IMR-90 (cell line): ENCODE measurements at regions not wholly inside any gene's neighbourhood (a gene's known extent, or its start where the extent isn't known, plus 50 kb on each side); places are given as distances from the start of the nearest gene placed in this dataset.

ENCODE experiments used
- ATAC-seq: fragments of 200-7000 bp; cut with Tn5 transposase; 2 replicates; pipeline ENCODE4 v1.9.1; 2020; ENCODE audit warnings: low read depth, mild to moderate bottlenecking, moderate library complexity
- BruUV-seq: library from RNA; stranded (reverse); fragments of 400-500 nt; replicated peaks from 2 replicates; lab custom pipeline; 2021; lab: Mats Ljungman, UMichigan
- CTCF ChIA-PET: fragments of 300-600 bp; formaldehyde crosslinking; extraction: SDS; loops from one replicate; lab custom pipeline; 2021; ENCODE audit warnings: antibody characterized with exemption; lab: Yijun Ruan, JAX
- POLR2A ChIA-PET: fragments of 300-600 bp; sonication (Branson Sonifier 250); formaldehyde crosslinking; loops from one replicate; lab custom pipeline; 2022; ENCODE audit warnings: antibody characterized with exemption; ENCODE audit not compliant: unreplicated experiment; lab: Charles Lee
- DNase-seq: peaks from one replicate; pipeline ENCODE4 v3.0.0; 2013
- H2AFZ ChIP-seq: replicated peaks from 2 replicates; pipeline ENCODE3; 2013; ENCODE audit warnings: low read length, mild to moderate bottlenecking; ENCODE audit not compliant: poor library complexity
- H2AK5ac ChIP-seq: 2 replicates; pipeline ENCODE4 v1.6.1; 2013; ENCODE audit warnings: low read depth, low read length, inconsistent platforms
- H2AK9ac ChIP-seq: replicated peaks from 2 replicates; pipeline ENCODE3; 2013; ENCODE audit warnings: mild to moderate bottlenecking, low read depth, low read length, moderate library complexity; ENCODE audit not compliant: poor library complexity
- H2BK120ac ChIP-seq: 2 replicates; pipeline ENCODE4 v1.6.1; 2013; ENCODE audit warnings: low read depth, low read length, inconsistent platforms
- H2BK15ac ChIP-seq: 3 replicates; pipeline ENCODE4 v1.6.1; 2013; ENCODE audit warnings: low read depth, low read length, inconsistent platforms
- H2BK20ac ChIP-seq: 2 replicates; pipeline ENCODE4 v1.6.1; 2013; ENCODE audit warnings: low read depth, mild to moderate bottlenecking, inconsistent platforms, low read length, moderate library complexity
- H2BK5ac ChIP-seq: 2 replicates; pipeline ENCODE4 v1.6.1; 2013; ENCODE audit warnings: mild to moderate bottlenecking, low read depth, low read length, inconsistent platforms; ENCODE audit not compliant: poor library complexity, severe bottlenecking
- H3K14ac ChIP-seq: replicated peaks from 2 replicates; pipeline ENCODE4 v1.6.1; 2013; ENCODE audit warnings: low read depth, low read length, inconsistent platforms
- H3K18ac ChIP-seq: 2 replicates; pipeline ENCODE4 v1.6.1; 2013; ENCODE audit warnings: low read depth, low read length, control low read depth
- H3K23ac ChIP-seq: 2 replicates; pipeline ENCODE4 v1.6.1; 2013; ENCODE audit warnings: low read depth, low read length, inconsistent platforms
- H3K27ac ChIP-seq: 2 replicates; pipeline ENCODE4 v1.5.1; 2013; ENCODE audit warnings: mild to moderate bottlenecking, control low read depth, low read length; ENCODE audit not compliant: insufficient read depth
- H3K27me3 ChIP-seq: 2 replicates; pipeline ENCODE4 v1.6.1; 2013; ENCODE audit warnings: low read length; ENCODE audit not compliant: control insufficient read depth, insufficient read depth
- H3K36me3 ChIP-seq: 2 replicates; pipeline ENCODE4 v1.6.1; 2013; ENCODE audit warnings: low read length, mixed read lengths; ENCODE audit not compliant: control insufficient read depth, insufficient read depth
- H3K4ac ChIP-seq: 2 replicates; pipeline ENCODE4 v1.6.1; 2013; ENCODE audit warnings: low read depth, low read length, inconsistent platforms
- H3K4me1 ChIP-seq: 2 replicates; pipeline ENCODE4 v1.6.1; 2013; ENCODE audit warnings: low read length, mixed read lengths; ENCODE audit not compliant: control insufficient read depth, insufficient read depth
- H3K4me2 ChIP-seq: 2 replicates; pipeline ENCODE4 v1.6.1; 2013; ENCODE audit warnings: low read depth, mild to moderate bottlenecking, control low read depth, low read length, moderate library complexity
- H3K4me3 ChIP-seq: 2 replicates; pipeline ENCODE4 v1.5.1; 2013; ENCODE audit warnings: low read depth, mild to moderate bottlenecking, control low read depth, low read length, moderate library complexity; ENCODE audit not compliant: insufficient read depth
- H3K56ac ChIP-seq: 2 replicates; pipeline ENCODE4 v1.6.1; 2013; ENCODE audit warnings: low read length, inconsistent platforms; ENCODE audit not compliant: insufficient read depth; ENCODE audit errors: extremely low read depth
- H3K79me1 ChIP-seq, 2 experiments: 2 replicates each; pipeline ENCODE4 v1.6.1; 2013; ENCODE audit warnings: low read length in 2 of 2, inconsistent platforms in 1 of 2, low read depth in 1 of 2
- H3K9ac ChIP-seq: 2 replicates; pipeline ENCODE4 v1.6.1; 2013; ENCODE audit warnings: low read depth, low read length, control low read depth
- H3K9me1 ChIP-seq: 2 replicates; pipeline ENCODE4 v1.6.1; 2013; ENCODE audit warnings: low read length, inconsistent platforms; ENCODE audit not compliant: insufficient read depth
- H3K9me3 ChIP-seq: 2 replicates; pipeline ENCODE4 v1.6.1; 2013; ENCODE audit warnings: low read length; ENCODE audit not compliant: control insufficient read depth, insufficient read depth
- H4K20me1 ChIP-seq: 2 replicates; pipeline ENCODE4 v1.6.1; 2013; ENCODE audit warnings: low read length, inconsistent platforms; ENCODE audit not compliant: insufficient read depth
- H4K5ac ChIP-seq: 2 replicates; pipeline ENCODE4 v1.6.1; 2013; ENCODE audit warnings: mild to moderate bottlenecking, low read depth, low read length, control low read depth
- H4K8ac ChIP-seq, 2 experiments: 2 replicates each; pipeline ENCODE4 v1.6.1; 2013; ENCODE audit warnings: low read depth in 2 of 2, low read length in 2 of 2, control low read depth in 1 of 2, inconsistent platforms in 1 of 2
- H4K91ac ChIP-seq: 2 replicates; pipeline ENCODE4 v1.6.1; 2013; ENCODE audit warnings: low read depth, low read length, inconsistent platforms; ENCODE audit not compliant: insufficient read depth
- BHLHE40 ChIP-seq: fragments of 150-350 bp; IDR thresholded peaks from 2 replicates; pipeline ENCODE4 v1.6.1; 2016; ENCODE audit warnings: mild to moderate bottlenecking, low read depth, low read length
- CEBPB ChIP-seq: IDR thresholded peaks from 2 replicates; pipeline ENCODE4 v1.6.1; 2012; ENCODE audit warnings: low read depth, low read length, improper control_type of control experiment
- CHD1 ChIP-seq: IDR thresholded peaks from 2 replicates; pipeline ENCODE4 v1.6.1; 2012; ENCODE audit warnings: low read depth, low read length, improper control_type of control experiment
- FOS ChIP-seq: fragments of 150-350 bp; IDR thresholded peaks from 2 replicates; pipeline ENCODE4 v1.6.1; 2016; ENCODE audit warnings: low read depth, low read length
- MAFK ChIP-seq: IDR thresholded peaks from 2 replicates; pipeline ENCODE4 v1.6.1; 2012; ENCODE audit warnings: low read depth, low read length, improper control_type of control experiment
- MAZ ChIP-seq: IDR thresholded peaks from 2 replicates; pipeline ENCODE4 v1.6.1; 2012; ENCODE audit warnings: low read depth, mild to moderate bottlenecking, low read length, improper control_type of control experiment, moderate library complexity, borderline replicate concordance
- MXI1 ChIP-seq: IDR thresholded peaks from 2 replicates; pipeline ENCODE4 v1.6.1; 2012; ENCODE audit warnings: low read depth, mild to moderate bottlenecking, low read length, moderate library complexity, borderline replicate concordance
- NFE2L2 ChIP-seq: fragments of 150-350 bp; IDR thresholded peaks from 2 replicates; pipeline ENCODE4 v1.6.1; 2016; ENCODE audit warnings: low read depth, mild to moderate bottlenecking, low read length
- POLR2A ChIP-seq: IDR thresholded peaks from 2 replicates; pipeline ENCODE4 v1.6.1; 2012; ENCODE audit warnings: mild to moderate bottlenecking, low read depth, low read length
- RAD21 ChIP-seq: IDR thresholded peaks from 2 replicates; pipeline ENCODE4 v1.6.1; 2012; ENCODE audit warnings: low read length, improper control_type of control experiment
- RCOR1 ChIP-seq: IDR thresholded peaks from 2 replicates; pipeline ENCODE4 v1.6.1; 2012; ENCODE audit warnings: mild to moderate bottlenecking, low read length, improper control_type of control experiment; ENCODE audit not compliant: insufficient replicate concordance
- RFX5 ChIP-seq: IDR thresholded peaks from 2 replicates; pipeline ENCODE4 v1.8.0; 2012; ENCODE audit warnings: low read depth, mild to moderate bottlenecking, low read length, moderate library complexity
- SMC3 ChIP-seq: fragments of 150-350 bp; IDR thresholded peaks from 2 replicates; pipeline ENCODE4 v1.6.1; 2016; ENCODE audit warnings: low read depth, mild to moderate bottlenecking, antibody characterized with exemption, low read length, moderate library complexity
- WGBS, 2 experiments: methylation state at CpG; one replicate each; pipeline versions ENCODE4 v1.1.5 to v1.1.7; 2013; ENCODE audit warnings: missing lambda C conversion rate in 2 of 2; ENCODE audit not compliant: insufficient read length in 1 of 2; ENCODE audit errors: extremely low coverage in 2 of 2; 5-methylcytosine and 5-hydroxymethylcytosine counted together
- dilution Hi-C: fragments of 300-500 bp; cut with HindIII; formaldehyde crosslinking; loops from one replicate; pipeline ENCODE4 v1.14.3; 2018; ENCODE audit warnings: low sequenced_read_pairs; ENCODE audit not compliant: unreplicated experiment
- in situ Hi-C: fragments of 300-500 bp; cut with MboI; formaldehyde crosslinking; loops from 3 replicates; pipeline ENCODE4 v1.14.3; 2019; ENCODE audit warnings: low sequenced_read_pairs, inconsistent platforms, mixed read lengths
- intact Hi-C: fragments of 100-400 bp; cut with micrococcal nuclease; formaldehyde crosslinking; loops from 2 replicates; pipeline ENCODE4 v1.10.0; 2022
- TF ChIP-seq, protein P1 (sequence below): fragments of 150-350 bp; IDR thresholded peaks from 2 replicates; pipeline ENCODE4 v1.6.1; 2016; ENCODE audit warnings: low read depth, mild to moderate bottlenecking, low read length, moderate library complexity, borderline replicate concordance
- TF ChIP-seq, protein P2 (sequence below): conservative IDR thresholded peaks from 2 replicates; pipeline ENCODE4 v1.5.1; 2012; ENCODE audit warnings: mild to moderate bottlenecking, low read depth, low read length, improper control_type of control experiment
- TF ChIP-seq, protein P3 (sequence below): fragments of 150-350 bp; IDR thresholded peaks from 2 replicates; pipeline ENCODE4 v1.6.1; 2017; ENCODE audit warnings: mild to moderate bottlenecking, antibody characterized with exemption, low read length, low read depth

GRCh38 chr2:220531216-220531615 is 903.8 kb downstream of the SLC4A3 start:
- CTCF ChIA-PET = no interaction called here

More at GRCh38 chr2:220531216-220531615, 903.8 kb downstream of the SLC4A3 start:
- DNase-seq (no peak), ATAC-seq (no peak)
- in situ Hi-C loops (no loop called here), dilution Hi-C loops (no loop called here), intact Hi-C loops (no loop called here)
- Histone ChIP-seq H3K4me1 (peaks cover 7% of the 10 kb centered on the region), H4K8ac (no peak overlapping the region), H3K79me1 (no peaks in the 10 kb centered on the region), H3K9me1 (0 out of 2 replicates have a peak, but pooled peaks cover 2% of the 10 kb centered on the region), H3K9ac (no peak overlapping the region), H2BK5ac (no peak overlapping the region), H2AK9ac (no peak overlapping the region), H3K14ac (no peak overlapping the region), H2AFZ (no peak overlapping the region), H4K5ac (no peak overlapping the region), H3K56ac (no peak overlapping the region), H2BK20ac (no peak overlapping the region), H4K91ac (no peak overlapping the region), H3K4me3 (no peak overlapping the region), H2BK120ac (no peak overlapping the region), H4K20me1 (no peaks in the 10 kb centered on the region), H3K27me3 (no peaks in the 10 kb centered on the region), H3K9me3 (peaks cover 8% of the 10 kb centered on the region), H3K4me2 (no peak overlapping the region), H3K4ac (no peak overlapping the region), H3K36me3 (no peaks in the 10 kb centered on the region), H2AK5ac (no peak overlapping the region), H3K27ac (no peak overlapping the region), H3K23ac (no peak overlapping the region), H3K18ac (no peak overlapping the region), H2BK15ac (no peak overlapping the region)
- TF ChIP-seq RAD21 = no peak
- TF ChIP-seq RCOR1 = no peak
- TF ChIP-seq, protein P1, sequence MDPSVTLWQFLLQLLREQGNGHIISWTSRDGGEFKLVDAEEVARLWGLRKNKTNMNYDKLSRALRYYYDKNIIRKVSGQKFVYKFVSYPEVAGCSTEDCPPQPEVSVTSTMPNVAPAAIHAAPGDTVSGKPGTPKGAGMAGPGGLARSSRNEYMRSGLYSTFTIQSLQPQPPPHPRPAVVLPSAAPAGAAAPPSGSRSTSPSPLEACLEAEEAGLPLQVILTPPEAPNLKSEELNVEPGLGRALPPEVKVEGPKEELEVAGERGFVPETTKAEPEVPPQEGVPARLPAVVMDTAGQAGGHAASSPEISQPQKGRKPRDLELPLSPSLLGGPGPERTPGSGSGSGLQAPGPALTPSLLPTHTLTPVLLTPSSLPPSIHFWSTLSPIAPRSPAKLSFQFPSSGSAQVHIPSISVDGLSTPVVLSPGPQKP = no peak
- TF ChIP-seq BHLHE40 = no peak
- no peak for TF ChIP-seq SMC3
- TF ChIP-seq MAZ = no peak
- TF ChIP-seq CHD1 = no peak
- TF ChIP-seq MXI1 = no peak
- TF ChIP-seq CEBPB = no peak
- TF ChIP-seq, protein P2, sequence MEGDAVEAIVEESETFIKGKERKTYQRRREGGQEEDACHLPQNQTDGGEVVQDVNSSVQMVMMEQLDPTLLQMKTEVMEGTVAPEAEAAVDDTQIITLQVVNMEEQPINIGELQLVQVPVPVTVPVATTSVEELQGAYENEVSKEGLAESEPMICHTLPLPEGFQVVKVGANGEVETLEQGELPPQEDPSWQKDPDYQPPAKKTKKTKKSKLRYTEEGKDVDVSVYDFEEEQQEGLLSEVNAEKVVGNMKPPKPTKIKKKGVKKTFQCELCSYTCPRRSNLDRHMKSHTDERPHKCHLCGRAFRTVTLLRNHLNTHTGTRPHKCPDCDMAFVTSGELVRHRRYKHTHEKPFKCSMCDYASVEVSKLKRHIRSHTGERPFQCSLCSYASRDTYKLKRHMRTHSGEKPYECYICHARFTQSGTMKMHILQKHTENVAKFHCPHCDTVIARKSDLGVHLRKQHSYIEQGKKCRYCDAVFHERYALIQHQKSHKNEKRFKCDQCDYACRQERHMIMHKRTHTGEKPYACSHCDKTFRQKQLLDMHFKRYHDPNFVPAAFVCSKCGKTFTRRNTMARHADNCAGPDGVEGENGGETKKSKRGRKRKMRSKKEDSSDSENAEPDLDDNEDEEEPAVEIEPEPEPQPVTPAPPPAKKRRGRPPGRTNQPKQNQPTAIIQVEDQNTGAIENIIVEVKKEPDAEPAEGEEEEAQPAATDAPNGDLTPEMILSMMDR = no peak
- TF ChIP-seq FOS = no peak
- TF ChIP-seq, protein P3, sequence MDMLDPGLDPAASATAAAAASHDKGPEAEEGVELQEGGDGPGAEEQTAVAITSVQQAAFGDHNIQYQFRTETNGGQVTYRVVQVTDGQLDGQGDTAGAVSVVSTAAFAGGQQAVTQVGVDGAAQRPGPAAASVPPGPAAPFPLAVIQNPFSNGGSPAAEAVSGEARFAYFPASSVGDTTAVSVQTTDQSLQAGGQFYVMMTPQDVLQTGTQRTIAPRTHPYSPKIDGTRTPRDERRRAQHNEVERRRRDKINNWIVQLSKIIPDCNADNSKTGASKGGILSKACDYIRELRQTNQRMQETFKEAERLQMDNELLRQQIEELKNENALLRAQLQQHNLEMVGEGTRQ = no peak
- no peak for TF ChIP-seq RFX5
- no peak for TF ChIP-seq NFE2L2
- no peak for TF ChIP-seq POLR2A
- no peak for TF ChIP-seq MAFK
- no TSS peak for BruUV-seq
- WGBS, 2 experiments = no CpG with 5 or more reads among the region's 1 CpG
- POLR2A ChIA-PET = no interaction called here
